ENCODE measurements at regions not wholly inside any gene's neighbourhood (a gene's known extent, or its start where the extent isn't known, plus 50 kb on each side); places are given as distances from the start of the nearest gene placed in this dataset.

DNA sequence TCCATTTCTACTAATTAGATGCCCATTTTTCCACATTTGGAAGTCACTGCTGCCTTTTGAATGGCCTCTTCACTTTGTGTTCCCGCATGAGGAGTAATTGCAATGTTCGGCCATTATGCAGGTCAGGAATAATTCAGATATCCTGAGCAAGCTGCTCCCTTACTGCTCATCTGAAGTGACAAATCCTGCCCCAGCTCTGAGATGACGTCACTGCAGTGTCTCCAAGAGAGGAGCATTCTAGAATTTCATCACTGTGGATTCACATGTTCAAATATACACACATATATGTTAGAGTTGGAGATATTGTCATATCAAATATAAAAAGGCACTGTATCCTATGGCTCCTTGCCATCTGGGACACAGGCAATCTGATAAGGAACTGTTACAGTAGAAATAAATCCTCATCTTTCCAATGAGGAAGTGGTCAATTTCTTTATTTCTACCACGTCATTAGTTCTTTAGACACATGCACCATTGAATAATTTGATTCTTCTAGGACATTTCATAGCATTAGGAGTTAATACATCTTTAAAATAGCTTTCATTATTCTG, 706.9 kb upstream of the TENM3 start:
- CTCF ChIA-PET (ENCODE audit: low intra/inter-chr PET ratio, low total read pairs) = no interaction called here
- H2AFZ ChIP-seq (ENCODE audit: low read length) = no peak overlapping the region
- 11% methylated on average over 4 of the region's 4 CpGs for WGBS (ENCODE audit: low lambda C conversion rate)
- peak; percentile 94 for TF ChIP-seq CREB1 (IDR thresholded peaks at IDR 0.05)
- no peak for TF ChIP-seq CREB1 (CRISPR knock-in tag; IDR thresholded peaks at IDR 0.05)
- TF ChIP-seq ATF7 (IDR thresholded peaks at IDR 0.05) = peak; percentile 96
- TF ChIP-seq ATF7 (CRISPR knock-in tag; IDR thresholded peaks at IDR 0.05) = no peak
- no peak for TF ChIP-seq ISL2 (CRISPR knock-in tag; IDR thresholded peaks at IDR 0.05)
- POLR2A ChIA-PET = no interaction called here
- no peak overlapping the region for H3K4me3 ChIP-seq (replicated peaks in 1 of 3; ENCODE audit: insufficient read depth in 1 of 3, low read depth in 2 of 3, low read length in 3 of 3)
- no peak overlapping the region for H3K4me2 ChIP-seq (ENCODE audit: low read depth, low read length)
- ATAC-seq = no peak
- DNase-seq (ENCODE audit: low spot score) = no peak
- BruUV-seq (replicated peaks) = no TSS peak
- intact Hi-C loops (cut with micrococcal nuclease; ENCODE audit: unreplicated experiment) = no loop called here
- H4K20me1 ChIP-seq (ENCODE audit: insufficient read depth, low read length) = no peaks in the 10 kb centered on the region
- H3K9ac ChIP-seq (ENCODE audit: insufficient read depth, low read depth, low read length) = no peak overlapping the region
- H3K27ac ChIP-seq (ENCODE audit: extremely low read length, insufficient read depth, low read length) = no peak overlapping the region
- H3K9me3 ChIP-seq (ENCODE audit: low read length) = no peaks in the 10 kb centered on the region
- no peaks in the 10 kb centered on the region for H3K36me3 ChIP-seq (replicated peaks in 1 of 2; ENCODE audit: control insufficient read depth in 1 of 2, insufficient read depth in 2 of 2, low read length in 2 of 2)
- H3K4me1 ChIP-seq (ENCODE audit: insufficient read depth, low read length) = no peaks in the 10 kb centered on the region
- no peaks in the 10 kb centered on the region; a peak in 1 of 5 replicates for H3K27me3 ChIP-seq (ENCODE audit: control insufficient read depth in 1 of 2, insufficient read depth in 2 of 2, low read length in 2 of 2)
- H3K79me2 ChIP-seq (ENCODE audit: insufficient read depth, low read length) = no peaks in the 10 kb centered on the region
- in situ Hi-C loops (cut with HindIII; ENCODE audit: extremely low pct_ligation_motif_present, low pct_unique_long_range_greater_than_20kb) = loop anchor here (25.0 kb wide), 1 partner anchor 874 kb away; no protein-coding TSS in a partner anchor
- FAIRE-seq = no peak

DNA sequence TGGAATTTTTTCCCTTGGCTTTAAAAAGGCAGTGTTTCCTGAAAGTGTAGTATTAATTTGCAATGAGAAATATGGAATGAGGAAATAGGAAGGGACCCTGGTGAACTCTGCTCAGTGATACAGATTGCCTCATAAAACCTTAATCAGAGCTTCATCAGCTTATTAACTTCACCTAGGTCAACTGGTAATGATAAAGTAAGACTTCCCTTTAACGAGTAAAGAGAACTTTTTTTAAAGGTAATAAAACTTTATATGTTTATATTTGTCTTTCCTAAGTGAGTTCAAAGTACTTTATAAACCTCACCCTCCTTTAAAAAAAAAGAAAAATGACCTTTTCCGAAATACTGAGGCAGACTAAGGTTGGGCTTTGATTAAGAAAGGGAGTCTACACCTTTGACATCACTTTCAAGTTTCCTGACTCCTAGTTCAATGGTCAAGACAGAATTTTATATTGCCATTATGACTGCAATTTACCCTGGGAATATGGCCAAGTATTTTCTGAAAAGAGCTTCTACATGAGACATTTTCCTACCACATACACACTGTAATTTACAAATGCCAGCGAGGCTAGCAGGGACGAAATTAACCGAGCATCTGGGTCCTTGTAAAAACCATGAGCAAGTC, 706.3 kb upstream of the TENM3 start:
- Histone ChIP-seq H3K4me3 (replicated peaks in 1 of 3; ENCODE audit: insufficient read depth in 1 of 3, low read depth in 2 of 3, low read length in 3 of 3) (no peak overlapping the region), H3K27ac (ENCODE audit: extremely low read length, insufficient read depth, low read length) (no peak overlapping the region), H4K20me1 (ENCODE audit: insufficient read depth, low read length) (no peaks in the 10 kb centered on the region), H3K27me3 (ENCODE audit: control insufficient read depth in 1 of 2, insufficient read depth in 2 of 2, low read length in 2 of 2) (no peaks in the 10 kb centered on the region; a peak in 1 of 5 replicates), H3K36me3 (replicated peaks in 1 of 2; ENCODE audit: control insufficient read depth in 1 of 2, insufficient read depth in 2 of 2, low read length in 2 of 2) (no peaks in the 10 kb centered on the region), H3K4me1 (ENCODE audit: insufficient read depth, low read length) (no peaks in the 10 kb centered on the region), H3K4me2 (ENCODE audit: low read depth, low read length) (no peak overlapping the region), H3K9me3 (ENCODE audit: low read length) (no peaks in the 10 kb centered on the region), H2AFZ (ENCODE audit: low read length) (no peak overlapping the region), H3K9ac (ENCODE audit: insufficient read depth, low read depth, low read length) (no peak overlapping the region), H3K79me2 (ENCODE audit: insufficient read depth, low read length) (no peaks in the 10 kb centered on the region)
- BruUV-seq (replicated peaks) = no TSS peak
- intact Hi-C loops (cut with micrococcal nuclease; ENCODE audit: unreplicated experiment) = no loop called here
- ATAC-seq = no peak
- in situ Hi-C loops (cut with HindIII; ENCODE audit: extremely low pct_ligation_motif_present, low pct_unique_long_range_greater_than_20kb) = loop anchor here (25.0 kb wide), 1 partner anchor 875 kb away; no protein-coding TSS in a partner anchor
- ChIA-PET POLR2A (no interaction called here), CTCF (ENCODE audit: low intra/inter-chr PET ratio, low total read pairs) (no interaction called here)
- WGBS (ENCODE audit: low lambda C conversion rate) = 0% methylated on average over 5 of the region's 5 CpGs
- no peak for FAIRE-seq
- DNase-seq (ENCODE audit: low spot score) = no peak
- TF ChIP-seq CBX2 (IDR thresholded peaks at IDR 0.05; ENCODE audit: low read depth, low read length) (no peak), CBX2 (CRISPR knock-in tag; IDR thresholded peaks at IDR 0.05; ENCODE audit: low read depth) (no peak), ZFP36 (IDR thresholded peaks at IDR 0.05; ENCODE audit: borderline replicate concordance, low read depth, low read length, partially characterized antibody) (no peak), REL (CRISPR knock-in tag; conservative IDR thresholded peaks at IDR 0.05) (no peak), HOXA7 (CRISPR knock-in tag; IDR thresholded peaks at IDR 0.05) (no peak), MTA3 (CRISPR knock-in tag; IDR thresholded peaks at IDR 0.05) (no peak), HMG20B (CRISPR knock-in tag; conservative IDR thresholded peaks at IDR 0.05) (no peak), PCBP2 (optimal IDR thresholded peaks at IDR 0.05; ENCODE audit: low read depth, low read length, poor library complexity, severe bottlenecking) (no peak), BORCS8-MEF2B (CRISPR knock-in tag; IDR thresholded peaks at IDR 0.05) (no peak), SSRP1 (CRISPR knock-in tag; IDR thresholded peaks at IDR 0.05) (no peak), CREB1 (IDR thresholded peaks at IDR 0.05) (no peak), CREB1 (CRISPR knock-in tag; IDR thresholded peaks at IDR 0.05) (no peak), HES4 (CRISPR knock-in tag; IDR thresholded peaks at IDR 0.05; ENCODE audit: borderline replicate concordance) (no peak), MIXL1 (CRISPR knock-in tag; IDR thresholded peaks at IDR 0.05) (no peak)
- TF ChIP-seq, protein P1, sequence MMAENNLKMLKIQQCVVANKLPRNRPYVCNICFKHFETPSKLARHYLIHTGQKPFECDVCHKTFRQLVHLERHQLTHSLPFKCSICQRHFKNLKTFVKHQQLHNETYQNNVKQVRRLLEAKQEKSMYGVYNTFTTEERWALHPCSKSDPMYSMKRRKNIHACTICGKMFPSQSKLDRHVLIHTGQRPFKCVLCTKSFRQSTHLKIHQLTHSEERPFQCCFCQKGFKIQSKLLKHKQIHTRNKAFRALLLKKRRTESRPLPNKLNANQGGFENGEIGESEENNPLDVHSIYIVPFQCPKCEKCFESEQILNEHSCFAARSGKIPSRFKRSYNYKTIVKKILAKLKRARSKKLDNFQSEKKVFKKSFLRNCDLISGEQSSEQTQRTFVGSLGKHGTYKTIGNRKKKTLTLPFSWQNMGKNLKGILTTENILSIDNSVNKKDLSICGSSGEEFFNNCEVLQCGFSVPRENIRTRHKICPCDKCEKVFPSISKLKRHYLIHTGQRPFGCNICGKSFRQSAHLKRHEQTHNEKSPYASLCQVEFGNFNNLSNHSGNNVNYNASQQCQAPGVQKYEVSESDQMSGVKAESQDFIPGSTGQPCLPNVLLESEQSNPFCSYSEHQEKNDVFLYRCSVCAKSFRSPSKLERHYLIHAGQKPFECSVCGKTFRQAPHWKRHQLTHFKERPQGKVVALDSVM (CRISPR knock-in tag; IDR thresholded peaks at IDR 0.05) = no peak
- TF ChIP-seq, protein P2, sequence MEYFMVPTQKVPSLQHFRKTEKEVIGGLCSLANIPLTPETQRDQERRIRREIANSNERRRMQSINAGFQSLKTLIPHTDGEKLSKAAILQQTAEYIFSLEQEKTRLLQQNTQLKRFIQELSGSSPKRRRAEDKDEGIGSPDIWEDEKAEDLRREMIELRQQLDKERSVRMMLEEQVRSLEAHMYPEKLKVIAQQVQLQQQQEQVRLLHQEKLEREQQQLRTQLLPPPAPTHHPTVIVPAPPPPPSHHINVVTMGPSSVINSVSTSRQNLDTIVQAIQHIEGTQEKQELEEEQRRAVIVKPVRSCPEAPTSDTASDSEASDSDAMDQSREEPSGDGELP (IDR thresholded peaks at IDR 0.05; ENCODE audit: borderline replicate concordance, low read depth) = no peak

Measured in HepG2 (cell line).